Uterus (tissue), 3 donors: ENCODE measurements at regions not wholly inside any gene's neighbourhood (a gene's known extent, or its start where the extent isn't known, plus 50 kb on each side); places are given as distances from the start of the nearest gene placed in this dataset.
"Not testable (repeated sequence)": the region's sequence is repeated elsewhere in the genome, so short reads cannot be mapped to it uniquely, and the experiment has no call there.

ENCODE experiments used
- DNase-seq, 2 donors: peaks; one replicate each; pipeline ENCODE4 v3.0.0-alpha.2; 2019 to 2020
- H3K27ac ChIP-seq, 2 donors: fragments of 200-600 bp; sonication (generic); 1 replicate in 1 of 2; 2 replicates in 1 of 2; pipeline ENCODE4 v1.5.1; 2016 to 2018
- H3K27me3 ChIP-seq, 2 donors: fragments of 200-600 bp; sonication (generic); one replicate each; pipeline ENCODE4 v1.5.1; 2018 to 2019; ENCODE audit warnings: control low read depth in 1 of 2
- H3K36me3 ChIP-seq, 2 donors: fragments of 200-600 bp; sonication (generic); one replicate each; pipeline ENCODE4 v1.5.1; 2019; ENCODE audit warnings: control low read depth in 1 of 2
- H3K4me1 ChIP-seq, 2 donors: fragments of 200-600 bp; sonication (generic); one replicate each; pipeline ENCODE4 v1.5.1; 2018 to 2019; ENCODE audit warnings: control low read depth in 1 of 2
- H3K4me3 ChIP-seq, 2 donors: fragments of 200-600 bp; sonication (generic); 1 replicate in 1 of 2; 2 replicates in 1 of 2; pipeline ENCODE4 v1.5.1; 2018 to 2019; ENCODE audit warnings: mild to moderate bottlenecking in 1 of 2
- H3K9me3 ChIP-seq, 2 donors: fragments of 200-600 bp; sonication (generic); one replicate each; pipeline ENCODE4 v1.5.1; 2019; ENCODE audit warnings: control low read depth in 1 of 2
- POLR2A ChIP-seq, 2 donors: fragments of 450-650 bp; IDR thresholded peaks; one replicate each; pipeline ENCODE4 v1.6.1; 2016; ENCODE audit warnings: antibody characterized with exemption in 2 of 2, mild to moderate bottlenecking in 1 of 2, moderate library complexity in 1 of 2
- intact Hi-C: fragments of 100-400 bp; cut with DNase I; formaldehyde crosslinking; loops from one replicate; pipeline ENCODE4 v1.15.1; 2023; ENCODE audit warnings: low total_unique reads
- TF ChIP-seq, protein P1 (sequence below), 4 experiments: fragments of 200-600 bp in 2 of 4; fragments of 450-650 bp in 2 of 4; sonication (generic) in 2 of 4; IDR thresholded peaks; one replicate each; pipeline ENCODE4 v1.5.1; 2016 to 2019; ENCODE audit warnings: antibody characterized with exemption in 4 of 4, mild to moderate bottlenecking in 2 of 4, moderate library complexity in 1 of 4
- donor health status: DM: yes; HTN: yes; CAD: no.

DNA sequence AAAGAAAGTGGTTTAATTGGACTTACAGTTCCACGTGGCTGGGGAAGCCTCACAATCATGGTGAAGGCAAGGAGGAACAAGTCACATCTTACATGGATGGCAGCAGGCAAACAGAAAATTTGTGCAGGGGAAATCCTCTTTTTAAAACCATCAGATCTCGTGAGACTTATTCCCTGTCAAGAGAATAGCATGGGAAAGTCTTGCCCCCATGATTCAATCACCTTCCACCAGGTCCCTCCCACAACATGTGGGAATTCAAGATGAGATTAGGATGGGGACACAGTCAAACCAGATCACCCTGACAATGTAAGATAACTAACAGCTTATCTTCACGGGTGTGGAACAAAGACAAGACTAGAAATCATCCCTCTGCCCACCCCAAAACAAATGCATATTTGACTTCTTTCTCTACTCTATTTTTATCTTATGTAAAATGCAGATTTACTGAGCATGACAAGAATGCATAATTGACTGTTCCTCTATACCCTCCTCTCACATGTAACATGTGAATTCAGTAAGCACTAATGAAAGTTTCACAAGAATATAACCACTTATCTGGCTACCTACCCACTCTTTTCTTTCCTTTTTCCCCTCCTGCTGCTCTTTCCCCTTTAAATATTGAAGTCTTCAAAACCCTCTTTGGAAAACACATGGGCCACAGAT lies 110.8 kb upstream of the METTL14 start:
- intact Hi-C loops, H3K27ac ChIP-seq, H3K4me1 ChIP-seq, H3K4me3 ChIP-seq, H3K36me3 ChIP-seq, H3K9me3 ChIP-seq, H3K27me3 ChIP-seq, DNase-seq: not testable (repeated sequence)

DNA sequence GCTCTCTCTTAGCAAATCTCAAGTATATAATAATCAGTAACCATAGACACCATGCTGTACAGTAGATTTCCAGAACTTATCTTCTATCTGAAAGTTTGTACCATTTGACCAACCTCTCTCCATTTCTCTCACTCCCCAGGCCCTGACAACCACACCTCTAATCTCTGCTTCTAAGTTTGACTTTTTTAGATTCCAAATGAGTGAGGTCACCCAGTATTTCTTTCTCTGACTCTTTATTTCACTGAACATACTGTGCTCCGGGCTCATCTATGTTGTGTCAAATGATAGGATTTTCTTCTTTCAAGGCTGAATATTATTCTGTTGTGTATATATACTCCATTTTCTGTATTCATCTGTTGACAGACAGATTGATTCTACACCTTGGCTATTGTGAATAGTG lies 110.1 kb upstream of the METTL14 start:
- intact Hi-C loops, H3K27me3 ChIP-seq, H3K4me1 ChIP-seq: not testable (repeated sequence)

DNA sequence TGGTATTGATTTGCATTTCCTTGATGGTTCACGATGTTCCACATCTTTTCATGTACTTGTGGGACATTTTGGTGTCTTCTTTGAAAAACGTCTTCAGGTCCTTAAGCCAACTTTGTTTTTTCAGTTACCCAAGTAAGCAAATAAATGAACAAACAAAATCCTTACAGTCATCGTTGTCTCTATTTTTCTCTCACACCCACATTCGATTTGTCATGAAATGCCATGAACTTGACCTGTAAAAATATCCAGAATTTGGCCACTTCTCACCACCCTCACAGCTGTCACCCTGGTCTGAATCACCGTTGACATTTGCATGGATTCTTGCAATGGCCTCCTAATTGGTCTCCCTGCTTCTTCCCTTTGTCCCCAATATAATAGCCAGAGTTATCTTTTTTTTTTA lies 109.5 kb upstream of the METTL14 start:
- H3K36me3 ChIP-seq, H3K27ac ChIP-seq, H3K4me1 ChIP-seq, intact Hi-C loops, DNase-seq, H3K9me3 ChIP-seq, H3K27me3 ChIP-seq, H3K4me3 ChIP-seq: not testable (repeated sequence)

More for the DNA sequence above, 110.1 kb upstream of the METTL14 start:
- DNase-seq, H3K9me3 ChIP-seq, H3K4me3 ChIP-seq, H3K36me3 ChIP-seq, H3K27ac ChIP-seq: not testable (repeated sequence)

DNA sequence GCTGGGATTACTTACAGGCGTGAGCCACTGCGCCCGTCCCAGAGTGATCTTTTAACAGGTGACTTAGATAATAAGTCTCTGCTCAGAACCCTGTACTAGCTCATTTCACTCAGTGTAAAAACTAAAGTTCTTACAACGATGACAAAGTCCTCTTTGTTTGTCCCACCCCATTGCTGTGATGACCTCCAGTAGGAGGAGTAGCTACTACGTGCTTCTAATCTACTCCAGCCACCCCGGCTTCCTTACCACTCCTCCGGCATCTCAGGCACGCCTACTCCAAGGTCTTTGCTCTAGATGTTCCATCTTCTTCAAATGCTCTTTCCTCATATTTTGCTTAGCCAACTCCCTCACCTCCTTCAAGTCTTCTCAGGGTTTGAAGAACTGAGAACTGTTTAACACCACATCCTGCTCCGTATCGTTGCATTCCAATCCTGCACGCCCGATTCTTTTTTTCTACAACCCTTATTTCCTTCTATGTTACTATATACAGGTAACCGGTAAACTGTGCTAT lies 108.4 kb upstream of the METTL14 start:
- H3K27me3 ChIP-seq, DNase-seq, H3K4me3 ChIP-seq, H3K4me1 ChIP-seq, H3K36me3 ChIP-seq, H3K27ac ChIP-seq, intact Hi-C loops, H3K9me3 ChIP-seq: not testable (repeated sequence)

DNA sequence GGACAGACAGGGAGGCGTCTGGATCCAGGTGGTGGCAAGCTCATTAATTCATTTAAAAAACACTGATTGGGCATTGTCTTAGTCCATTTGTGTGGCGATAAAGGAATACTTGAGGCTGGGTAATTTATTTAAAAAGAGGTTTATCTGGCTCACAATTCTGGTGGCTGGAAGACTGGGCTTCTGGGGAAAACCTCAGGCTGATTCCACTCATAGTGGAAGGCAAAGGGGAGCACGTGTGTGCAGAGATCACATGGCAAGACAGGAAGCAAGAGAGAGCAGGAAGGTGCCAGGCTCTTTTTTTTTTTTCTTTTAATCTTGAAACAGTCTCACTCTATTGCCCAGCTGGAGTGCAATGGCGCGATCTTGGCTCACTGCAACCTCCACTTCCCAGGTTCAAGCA lies 100.2 kb upstream of the METTL14 start:
- no peaks in the 10 kb centered on the region for H3K36me3 ChIP-seq
- no peak overlapping the region for H3K27ac ChIP-seq
- no peak for TF ChIP-seq POLR2A (IDR thresholded peaks at IDR 0.05)
- no peak for DNase-seq
- intact Hi-C loops = no loop called here
- no peaks in the 10 kb centered on the region for H3K9me3 ChIP-seq
- no peaks in the 10 kb centered on the region for H3K4me1 ChIP-seq
- no peak overlapping the region for H3K4me3 ChIP-seq
- no peaks in the 10 kb centered on the region for H3K27me3 ChIP-seq

DNA sequence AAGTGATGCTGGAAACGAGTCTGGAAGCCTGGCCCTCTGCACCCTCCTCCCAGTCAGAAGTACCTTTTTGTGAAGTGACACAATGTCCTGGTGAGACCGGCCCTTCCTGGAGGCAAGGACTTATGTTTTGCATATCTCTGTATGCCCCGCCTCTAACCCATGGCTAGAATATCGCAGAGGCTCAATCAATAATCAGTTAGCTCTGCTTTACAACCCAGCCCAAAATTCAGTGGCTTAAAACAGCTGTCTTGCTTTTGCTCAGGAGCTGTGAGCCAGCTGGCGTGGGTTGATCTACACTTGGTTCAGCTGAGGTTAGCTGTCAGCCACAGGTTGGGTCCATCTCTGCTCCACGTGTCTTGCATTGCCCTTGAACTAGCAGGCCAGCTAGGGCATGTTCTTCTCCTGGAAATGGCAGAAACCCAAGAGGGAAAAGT lies 98.8 kb upstream of the METTL14 start:
- H3K36me3 ChIP-seq = no peaks in the 10 kb centered on the region
- no peaks in the 10 kb centered on the region for H3K9me3 ChIP-seq
- TF ChIP-seq POLR2A (IDR thresholded peaks at IDR 0.05) = no peak
- TF ChIP-seq, protein P1, sequence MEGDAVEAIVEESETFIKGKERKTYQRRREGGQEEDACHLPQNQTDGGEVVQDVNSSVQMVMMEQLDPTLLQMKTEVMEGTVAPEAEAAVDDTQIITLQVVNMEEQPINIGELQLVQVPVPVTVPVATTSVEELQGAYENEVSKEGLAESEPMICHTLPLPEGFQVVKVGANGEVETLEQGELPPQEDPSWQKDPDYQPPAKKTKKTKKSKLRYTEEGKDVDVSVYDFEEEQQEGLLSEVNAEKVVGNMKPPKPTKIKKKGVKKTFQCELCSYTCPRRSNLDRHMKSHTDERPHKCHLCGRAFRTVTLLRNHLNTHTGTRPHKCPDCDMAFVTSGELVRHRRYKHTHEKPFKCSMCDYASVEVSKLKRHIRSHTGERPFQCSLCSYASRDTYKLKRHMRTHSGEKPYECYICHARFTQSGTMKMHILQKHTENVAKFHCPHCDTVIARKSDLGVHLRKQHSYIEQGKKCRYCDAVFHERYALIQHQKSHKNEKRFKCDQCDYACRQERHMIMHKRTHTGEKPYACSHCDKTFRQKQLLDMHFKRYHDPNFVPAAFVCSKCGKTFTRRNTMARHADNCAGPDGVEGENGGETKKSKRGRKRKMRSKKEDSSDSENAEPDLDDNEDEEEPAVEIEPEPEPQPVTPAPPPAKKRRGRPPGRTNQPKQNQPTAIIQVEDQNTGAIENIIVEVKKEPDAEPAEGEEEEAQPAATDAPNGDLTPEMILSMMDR (IDR thresholded peaks at IDR 0.05) = no peak
- no peaks in the 10 kb centered on the region for H3K27me3 ChIP-seq
- H3K27ac ChIP-seq = no peak overlapping the region
- peak in 1 of 2 donors; percentile 38 for DNase-seq
- H3K4me3 ChIP-seq = no peak overlapping the region
- intact Hi-C loops = no loop called here
- H3K4me1 ChIP-seq = no peaks in the 10 kb centered on the region

DNA sequence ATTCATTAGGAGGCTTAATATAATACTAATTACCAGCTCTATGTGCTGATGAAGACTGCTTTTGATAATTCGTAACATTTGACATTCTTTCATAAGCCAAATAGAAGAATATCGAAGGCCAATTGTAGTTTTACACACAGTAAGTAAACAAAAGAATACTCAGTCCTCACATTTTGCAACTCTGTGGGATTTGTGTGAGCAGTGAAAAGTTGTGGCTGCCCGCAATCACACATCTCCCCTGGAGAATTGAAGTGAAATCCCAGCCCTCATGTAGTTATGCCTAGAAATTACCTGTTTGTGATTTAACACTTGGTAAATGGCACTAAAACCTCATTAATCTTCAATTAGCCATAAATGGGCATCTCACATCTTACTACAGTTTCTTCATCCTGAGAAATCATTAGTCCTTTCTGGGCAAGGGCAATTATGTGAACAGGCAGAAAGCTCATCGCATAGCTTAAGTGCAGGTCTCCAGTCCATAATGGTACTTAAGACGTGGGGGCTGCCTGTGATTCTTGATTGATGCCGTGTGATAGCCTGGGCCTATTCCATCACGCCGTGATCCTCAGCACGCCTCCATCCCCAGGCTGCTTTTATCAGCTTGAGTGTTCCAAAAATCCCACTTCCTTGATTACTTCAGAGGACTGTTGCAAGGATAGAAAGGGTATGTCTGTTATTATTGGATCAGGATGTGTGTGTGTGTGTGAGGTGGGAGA lies 97.9 kb upstream of the METTL14 start:
- Histone ChIP-seq H3K9me3 (no peaks in the 10 kb centered on the region), H3K27me3 (no peaks in the 10 kb centered on the region), H3K4me3 (no peak overlapping the region), H3K27ac (no peak overlapping the region), H3K4me1 (no peaks in the 10 kb centered on the region), H3K36me3 (no peaks in the 10 kb centered on the region)
- no peak for DNase-seq
- TF ChIP-seq POLR2A (IDR thresholded peaks at IDR 0.05) = no peak
- TF ChIP-seq, protein P1 (IDR thresholded peaks at IDR 0.05) = no peak
- intact Hi-C loops = no loop called here
